GM21515 (cell line): ENCODE measurements at regions not wholly inside any gene's neighbourhood (a gene's known extent, or its start where the extent isn't known, plus 50 kb on each side); places are given as distances from the start of the nearest gene placed in this dataset.

Experiments
- ATAC-seq: cut with Tn5 transposase; IDR thresholded peaks from one replicate; pipeline ENCODE4 v1.9.1; 2021; ENCODE audit not compliant: unreplicated experiment

- no peak for ATAC-seq
Observed at GRCh38 chr16:85383836-85384832, 229.0 kb upstream of the GSE1 start.

DNA sequence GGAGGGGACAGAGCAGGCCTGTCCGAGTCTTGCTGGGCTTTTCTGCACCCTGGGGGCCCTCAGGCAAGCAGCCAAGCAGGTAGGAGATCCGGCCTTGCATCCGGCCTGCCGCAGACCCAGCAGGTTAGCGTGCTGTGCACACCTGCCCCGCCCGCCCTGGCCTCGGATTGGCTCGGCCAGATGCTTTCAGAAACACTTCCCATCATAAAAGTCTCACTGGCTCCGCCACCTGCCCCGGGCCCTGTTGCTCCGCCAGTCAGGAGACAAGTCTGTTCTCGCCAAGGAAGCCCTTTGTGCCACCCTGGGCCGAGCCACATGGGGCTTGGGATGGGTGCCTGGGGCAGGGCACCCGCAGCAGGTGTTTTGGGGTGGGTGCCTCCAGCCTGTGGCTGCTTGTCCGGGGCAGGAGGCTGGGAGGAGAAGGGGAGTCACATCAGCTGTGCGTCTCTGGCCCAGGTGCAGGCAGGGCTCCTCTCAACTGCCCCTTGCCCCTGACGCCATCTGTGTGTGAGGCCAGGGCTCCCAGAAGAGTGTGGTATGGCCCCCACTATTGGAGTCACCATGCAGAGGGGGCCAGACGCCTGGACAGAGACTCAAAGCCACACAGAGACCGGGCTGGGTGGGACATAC lies 228.2 kb upstream of the GSE1 start:
- ATAC-seq, result no peak

DNA sequence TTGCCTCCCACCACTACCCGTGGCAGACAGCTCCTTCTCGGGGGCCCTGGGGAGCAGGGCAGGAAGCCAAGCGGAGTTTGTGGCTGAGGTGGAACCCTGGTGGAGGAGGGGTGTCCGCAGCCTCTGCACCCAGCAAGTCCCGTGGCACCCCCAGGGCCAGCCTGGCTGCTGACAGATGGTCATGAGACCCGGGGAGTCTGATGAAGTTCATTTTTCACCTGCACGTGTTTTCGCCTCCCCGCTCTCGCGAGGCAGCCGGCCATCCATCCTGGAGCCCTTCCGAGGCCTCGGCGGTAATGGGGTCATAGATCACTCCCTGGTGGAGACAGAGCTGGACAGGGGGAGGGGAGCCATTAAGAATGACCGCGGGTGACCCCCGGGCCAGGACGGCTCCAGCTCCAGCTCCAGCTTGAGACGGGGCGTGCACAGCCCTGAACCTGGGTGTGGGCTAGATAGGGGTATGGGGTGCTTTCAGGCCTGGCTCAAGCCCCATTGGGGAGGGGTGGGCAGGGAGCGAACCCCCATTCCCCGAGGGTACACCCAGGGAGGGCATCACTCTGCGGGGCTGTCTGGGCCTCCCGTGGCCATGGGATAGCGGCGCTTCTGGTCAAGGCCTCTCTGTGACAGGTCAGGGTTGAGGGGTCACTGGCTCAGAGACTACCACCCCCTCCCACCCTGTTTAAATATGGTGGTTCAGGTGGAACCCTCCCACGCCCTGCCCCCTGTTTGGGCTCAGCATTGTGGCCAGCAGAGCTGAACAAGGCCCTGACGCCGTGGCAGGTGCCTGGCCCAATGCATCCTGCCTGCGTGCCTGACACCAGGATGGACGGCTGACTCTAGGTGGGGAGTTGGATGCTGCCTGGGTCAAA lies 227.4 kb upstream of the GSE1 start:
- ATAC-seq, result no peak

GRCh38 chr16:85386467-85387170 lies 226.5 kb upstream of the GSE1 start:
- no peak for ATAC-seq

DNA sequence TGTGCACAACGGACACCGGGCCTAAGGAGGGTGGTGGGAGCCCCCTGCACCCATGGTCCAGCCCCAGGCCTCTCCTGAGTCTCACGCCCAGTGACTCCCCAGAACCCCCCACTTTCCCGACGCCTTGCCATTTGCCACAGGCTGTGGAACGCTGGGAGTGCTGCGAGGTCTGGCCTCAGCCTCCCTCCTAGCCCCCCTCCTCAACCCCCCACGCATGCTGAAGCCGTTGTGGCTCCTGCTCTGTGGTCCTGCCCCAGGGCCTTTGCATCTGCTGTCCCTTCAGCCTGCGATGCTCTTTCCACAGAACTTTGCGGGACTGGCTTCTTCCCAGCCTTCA lies 226.0 kb upstream of the GSE1 start:
- ATAC-seq, result no peak

GRCh38 chr16:85387731-85388295 lies 225.3 kb upstream of the GSE1 start:
- no peak for ATAC-seq

DNA sequence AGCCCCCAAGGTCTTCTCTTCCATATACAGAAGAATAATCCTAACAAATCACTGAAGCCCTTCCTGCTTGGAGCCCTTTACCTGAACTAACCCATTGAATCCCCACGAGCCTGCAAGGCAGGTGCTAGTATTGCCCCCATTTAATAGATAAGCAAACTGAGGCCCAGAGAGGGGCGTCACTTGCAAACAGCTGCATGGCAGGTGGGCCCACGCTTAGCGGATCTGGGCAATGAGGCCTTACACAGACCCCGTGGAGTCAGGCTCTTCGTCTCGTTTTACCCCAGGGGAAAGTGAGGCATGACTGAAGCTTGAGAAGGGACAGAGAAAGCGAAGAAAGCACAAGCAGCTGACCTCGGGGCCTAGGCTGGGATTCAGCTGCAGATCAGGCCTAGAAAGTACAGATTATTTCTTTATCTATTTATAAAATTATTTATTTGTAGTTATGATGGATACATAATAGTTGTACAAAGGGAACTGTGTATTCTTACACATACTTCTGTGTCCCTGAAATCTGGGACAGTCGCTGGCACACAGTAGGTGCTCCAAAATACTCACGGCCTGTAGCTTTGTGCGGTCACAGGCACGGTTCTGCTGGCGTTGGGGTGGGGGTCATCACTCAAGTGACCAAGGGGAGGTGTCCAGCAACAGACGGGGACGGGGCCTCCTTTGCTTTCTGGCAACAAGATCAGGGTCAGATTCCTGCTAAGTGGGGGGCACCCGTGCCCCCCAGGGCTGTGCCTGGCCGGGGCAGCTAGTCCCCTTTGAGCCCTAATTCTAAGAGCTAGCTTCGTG lies 223.2 kb upstream of the GSE1 start:
- ATAC-seq, result no peak

GRCh38 chr16:85390511-85391174 lies 222.5 kb upstream of the GSE1 start:
- no peak for ATAC-seq

DNA sequence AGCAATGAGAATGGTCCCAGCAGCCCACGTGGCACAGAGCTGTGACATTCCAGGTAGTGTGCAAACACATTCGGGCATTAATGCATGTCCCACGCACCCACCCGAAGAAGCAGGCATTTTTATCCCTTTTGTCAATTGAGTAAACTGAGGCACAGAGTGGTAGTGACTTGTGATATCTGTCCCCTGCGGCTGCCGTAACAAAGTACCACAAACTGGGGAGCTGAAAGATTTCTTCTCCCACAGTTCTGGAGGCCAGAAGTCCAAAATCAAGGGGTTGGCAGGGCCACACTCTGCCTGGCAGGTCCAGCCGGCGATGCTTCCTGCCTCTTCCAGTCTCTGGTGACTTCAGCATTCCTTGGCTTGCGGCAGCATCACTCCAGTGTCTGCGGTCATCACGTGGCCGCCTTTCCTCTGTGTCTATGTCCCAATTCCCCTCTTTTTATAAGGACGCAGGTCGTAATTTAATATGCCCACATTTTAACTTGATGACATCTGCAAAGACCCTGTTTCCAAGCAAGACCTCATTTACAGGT lies 221.9 kb upstream of the GSE1 start:
- ATAC-seq, result no peak

GRCh38 chr16:85391769-85392583 lies 221.1 kb upstream of the GSE1 start:
- no peak for ATAC-seq

DNA sequence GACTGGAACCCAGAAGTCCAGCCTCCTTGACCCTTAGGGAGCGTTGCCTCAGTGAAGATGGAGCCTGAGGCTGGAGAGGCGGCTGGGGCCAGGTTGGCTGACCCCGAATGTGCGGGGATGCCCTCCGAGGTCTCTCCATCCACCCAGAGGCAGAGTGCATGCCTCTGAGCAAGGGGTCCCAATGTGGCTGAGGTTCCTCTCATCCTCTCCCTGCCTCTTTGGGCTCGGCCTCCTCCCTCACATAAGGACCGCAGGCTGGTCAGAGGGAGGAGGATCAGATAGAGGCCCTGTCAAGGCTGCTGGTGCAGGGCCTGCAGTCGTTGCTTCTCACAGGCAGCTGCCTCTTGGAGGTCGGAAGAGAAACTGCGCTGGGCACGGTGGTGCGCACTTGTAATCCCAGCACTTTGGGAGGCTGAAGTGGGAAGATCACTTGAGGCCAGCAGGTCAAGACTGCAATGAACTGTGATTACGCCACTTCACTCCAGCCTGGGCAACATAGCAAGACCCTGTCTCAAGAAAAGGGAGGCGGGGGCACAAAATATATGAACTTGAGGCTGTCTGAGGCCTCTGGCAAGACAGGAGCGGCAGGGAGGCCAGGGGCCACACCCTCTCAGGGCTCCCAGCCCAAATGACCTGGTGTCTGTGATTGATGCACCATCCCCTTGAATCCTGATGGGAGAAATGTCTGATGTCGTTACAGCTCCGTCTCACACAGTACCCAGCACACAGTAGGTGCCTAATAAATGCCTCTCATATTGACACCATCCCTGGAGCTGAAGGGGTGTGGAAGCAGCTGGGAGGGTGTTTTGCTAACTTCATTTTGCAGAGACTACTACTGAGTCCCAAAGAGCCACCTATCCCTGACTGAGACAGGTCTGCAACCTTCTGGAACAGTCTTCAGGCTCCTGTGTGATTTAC lies 220.1 kb upstream of the GSE1 start:
- ATAC-seq, result no peak

GRCh38 chr16:85393674-85394451 lies 219.3 kb upstream of the GSE1 start:
- no peak for ATAC-seq

GRCh38 chr16:85394456-85395206 lies 218.5 kb upstream of the GSE1 start:
- no peak for ATAC-seq

- no peak for ATAC-seq
Observed at GRCh38 chr16:85395207-85395912, 217.8 kb upstream of the GSE1 start.
